Heart left ventricle (tissue), 13 donors: ENCODE measurements at regions not wholly inside any gene's neighbourhood (a gene's known extent, or its start where the extent isn't known, plus 50 kb on each side); places are given as distances from the start of the nearest gene placed in this dataset.

Experiments used
- POLR2A ChIP-seq, 2 donors: fragments of 450-650 bp; IDR thresholded peaks; one replicate each; pipeline ENCODE4 v1.6.1; 2017; ENCODE audit warnings: antibody characterized with exemption in 2 of 2, mild to moderate bottlenecking in 2 of 2, moderate library complexity in 2 of 2
- TF ChIP-seq, protein P1 (sequence below), 12 donors: fragments of 200-600 bp; sonication (generic) in 4 of 12; IDR thresholded peaks; one replicate each; pipeline versions ENCODE4 v1.5.0 to v1.8.0; 2018 to 2022; ENCODE audit warnings: antibody characterized with exemption in 12 of 12, mild to moderate bottlenecking in 5 of 12
- donor health status: ischemic (EF 13 %, LVEDD 7.1; RV severe dilation, severe dysfunction).
- donor health status: DM: no; HTN: yes; CAD: no.
- donor health status: DM: no; HTN: no; CAD: no.
- donor health status: ischemic (EF 25% LVEDD 6.9; RV normal size, moderate dysfunction).
- donor health status: ischemic (EF 25% LVEDD 5.7; RV mildly dilated, moderate dysfunction).
- donor health status: ischemic (EF 35%, LVEDD 5.7; RV mildly dilated, moderate dysfunction).
- donor health status: nonischemic (EF 11% LVEDD 7.7; RV severe dilation, severe dysfunction).
- donor health status: DM: yes; HTN: yes; CAD: no.
- donor health status: PGD.
- donor health status: ischemic (EF 29% LVEDD 5.4; RV normal size, mild dysfunction).
- donor health status: nonischemic (EF 23%, LVEDD 6.1; RV moderate dilation, normal function).

DNA sequence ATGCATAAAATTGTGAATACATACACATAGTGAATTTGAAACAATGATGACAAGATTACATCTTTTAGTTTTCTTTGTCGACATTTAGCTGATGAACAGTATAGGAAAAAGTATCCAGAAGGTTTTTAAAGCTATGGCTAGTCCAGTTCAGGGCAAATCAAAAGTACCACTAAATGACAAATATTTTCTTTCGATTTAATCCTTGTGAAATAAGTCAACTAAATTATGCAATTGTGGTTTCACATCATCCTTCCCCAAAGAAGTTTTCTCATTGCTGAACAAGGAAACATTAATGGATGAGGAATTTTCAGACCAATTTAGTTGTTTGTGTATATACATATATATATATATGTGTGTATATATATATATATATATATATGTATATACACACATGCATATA lies 774.0 kb downstream of the DNAJB9 start:
- TF ChIP-seq, protein P1, sequence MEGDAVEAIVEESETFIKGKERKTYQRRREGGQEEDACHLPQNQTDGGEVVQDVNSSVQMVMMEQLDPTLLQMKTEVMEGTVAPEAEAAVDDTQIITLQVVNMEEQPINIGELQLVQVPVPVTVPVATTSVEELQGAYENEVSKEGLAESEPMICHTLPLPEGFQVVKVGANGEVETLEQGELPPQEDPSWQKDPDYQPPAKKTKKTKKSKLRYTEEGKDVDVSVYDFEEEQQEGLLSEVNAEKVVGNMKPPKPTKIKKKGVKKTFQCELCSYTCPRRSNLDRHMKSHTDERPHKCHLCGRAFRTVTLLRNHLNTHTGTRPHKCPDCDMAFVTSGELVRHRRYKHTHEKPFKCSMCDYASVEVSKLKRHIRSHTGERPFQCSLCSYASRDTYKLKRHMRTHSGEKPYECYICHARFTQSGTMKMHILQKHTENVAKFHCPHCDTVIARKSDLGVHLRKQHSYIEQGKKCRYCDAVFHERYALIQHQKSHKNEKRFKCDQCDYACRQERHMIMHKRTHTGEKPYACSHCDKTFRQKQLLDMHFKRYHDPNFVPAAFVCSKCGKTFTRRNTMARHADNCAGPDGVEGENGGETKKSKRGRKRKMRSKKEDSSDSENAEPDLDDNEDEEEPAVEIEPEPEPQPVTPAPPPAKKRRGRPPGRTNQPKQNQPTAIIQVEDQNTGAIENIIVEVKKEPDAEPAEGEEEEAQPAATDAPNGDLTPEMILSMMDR (IDR thresholded peaks at IDR 0.05): no peak
- TF ChIP-seq POLR2A (IDR thresholded peaks at IDR 0.05): no peak
